HCT116 (cell line): ENCODE measurements at regions not wholly inside any gene's neighbourhood (a gene's known extent, or its start where the extent isn't known, plus 50 kb on each side); places are given as distances from the start of the nearest gene placed in this dataset.

Experiments
- CTCF ChIP-seq, 3 experiments: fragments of 200-600 bp in 1 of 3; sonication (generic) in 1 of 3; IDR thresholded peaks in 2 of 3; conservative IDR thresholded peaks in 1 of 3; 2 replicates each; pipeline ENCODE4 v1.5.1; 2012 to 2017; ENCODE audit warnings: low read depth in 2 of 3, low read length in 2 of 3, antibody characterized with exemption in 1 of 3, borderline replicate concordance in 1 of 3, control low read depth in 1 of 3, mild to moderate bottlenecking in 1 of 3, mixed read lengths in 1 of 3, mixed run types in 1 of 3, moderate library complexity in 1 of 3; ENCODE audit not compliant: insufficient read depth in 1 of 3
- EGR1 ChIP-seq: IDR thresholded peaks from 2 replicates; pipeline ENCODE4 v1.6.1; 2012; ENCODE audit warnings: low read depth
- EZH2 ChIP-seq: fragments of 200-600 bp; sonication (generic); IDR thresholded peaks from 2 replicates; pipeline ENCODE4 v1.6.1; 2017; ENCODE audit warnings: antibody characterized with exemption, mixed run types
- MAX ChIP-seq: IDR thresholded peaks from 2 replicates; pipeline ENCODE4 v1.6.1; 2012
- POLR2A ChIP-seq: IDR thresholded peaks from 2 replicates; pipeline ENCODE4 v1.7.0; 2011; ENCODE audit warnings: borderline replicate concordance; ENCODE audit not compliant: insufficient read depth, insufficient read length; ENCODE audit errors: extremely low read depth
- POLR2AphosphoS5 ChIP-seq: IDR thresholded peaks from 2 replicates; pipeline ENCODE4 v1.6.1; 2011; ENCODE audit warnings: mild to moderate bottlenecking, low read depth, low read length, moderate library complexity
- REST ChIP-seq: IDR thresholded peaks from 2 replicates; pipeline ENCODE4 v1.6.1; 2012; ENCODE audit warnings: low read depth
- SP1 ChIP-seq: IDR thresholded peaks from 2 replicates; pipeline ENCODE4 v1.6.1; 2012; ENCODE audit warnings: low read depth
- SRF ChIP-seq: IDR thresholded peaks from 2 replicates; pipeline ENCODE4 v1.6.1; 2012; ENCODE audit warnings: low read depth
- TCF7L2 ChIP-seq: IDR thresholded peaks from 2 replicates; pipeline ENCODE4 v1.7.0; 2011; ENCODE audit warnings: borderline replicate concordance, inconsistent platforms; ENCODE audit not compliant: insufficient read depth, insufficient read length; ENCODE audit errors: extremely low read depth
- YY1 ChIP-seq: IDR thresholded peaks from 2 replicates; pipeline ENCODE4 v1.6.1; 2011; ENCODE audit warnings: low read length, low read depth, moderate library complexity, mild to moderate bottlenecking; ENCODE audit not compliant: insufficient replicate concordance; ENCODE audit errors: extremely low read depth
- ZFX ChIP-seq: fragments of 450-650 bp; IDR thresholded peaks from 2 replicates; pipeline ENCODE4 v1.6.1; 2017

- TF ChIP-seq CTCF (IDR thresholded peaks at IDR 0.05 in 2 of 3, conservative IDR thresholded peaks at IDR 0.05 in 1 of 3; ENCODE audit: borderline replicate concordance in 1 of 3, insufficient read depth in 1 of 3, low read depth in 2 of 3, low read length in 2 of 3) = no peak
- no peak for TF ChIP-seq POLR2AphosphoS5
- TF ChIP-seq EGR1 = no peak
- no peak for TF ChIP-seq MAX
- TF ChIP-seq TCF7L2 = no peak
- TF ChIP-seq SP1 = no peak
- TF ChIP-seq EZH2 = no peak
- TF ChIP-seq REST = no peak
- no peak for TF ChIP-seq YY1
- TF ChIP-seq ZFX = no peak
- TF ChIP-seq POLR2A = no peak
- TF ChIP-seq SRF = no peak
These were observed 1257.3 kb upstream of the DIAPH2 start for GRCh38 chrX:95427389-95427788.
